Stimulated activated CD8-positive, alpha-beta memory T cell treated with anti-CD3 and anti-CD28 coated beads, Interleukin-12 subunit alpha, Interleukin-12 subunit beta, amount 100 ng/mL, for 1 hour (primary cell): ENCODE measurements at regions not wholly inside any gene's neighbourhood (a gene's known extent, or its start where the extent isn't known, plus 50 kb on each side); places are given as distances from the start of the nearest gene placed in this dataset.
"Not testable (repeated sequence)": the region's sequence is repeated elsewhere in the genome, so short reads cannot be mapped to it uniquely, and the experiment has no call there.

ENCODE experiments used
- DNase-seq: peaks from one replicate; pipeline ENCODE4 v3.0.0-alpha.2; 2020; ENCODE audit warnings: low read depth

DNA sequence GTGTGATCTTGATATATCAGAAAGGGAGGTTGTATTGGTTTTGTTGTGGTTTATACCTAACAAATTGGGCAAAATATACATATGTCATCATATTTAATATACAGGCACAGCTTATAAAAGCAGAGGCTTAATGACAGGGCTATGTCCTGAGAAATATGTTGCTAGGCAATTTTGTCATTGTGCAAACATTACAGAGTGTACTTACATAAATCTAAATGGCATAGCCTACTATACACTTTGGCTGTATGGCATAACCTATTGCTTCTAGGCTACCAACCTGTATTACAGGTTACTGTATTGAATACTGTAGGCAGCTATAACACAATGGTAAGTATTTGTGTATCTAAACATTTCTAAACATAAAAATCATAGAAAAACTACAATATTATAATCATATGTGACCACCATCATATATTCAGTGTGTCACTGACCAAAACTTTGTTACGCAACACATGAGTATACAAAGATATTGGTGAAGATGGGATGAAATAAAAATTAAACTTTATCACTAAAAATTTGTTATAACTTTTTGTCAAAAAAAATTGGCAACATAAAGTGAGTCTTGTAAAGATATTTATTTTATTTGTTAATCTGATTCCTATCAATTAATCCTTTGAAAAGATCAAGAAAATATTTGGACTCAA is 414.0 kb upstream of the HS3ST1 start:
- DNase-seq, result no peak

DNA sequence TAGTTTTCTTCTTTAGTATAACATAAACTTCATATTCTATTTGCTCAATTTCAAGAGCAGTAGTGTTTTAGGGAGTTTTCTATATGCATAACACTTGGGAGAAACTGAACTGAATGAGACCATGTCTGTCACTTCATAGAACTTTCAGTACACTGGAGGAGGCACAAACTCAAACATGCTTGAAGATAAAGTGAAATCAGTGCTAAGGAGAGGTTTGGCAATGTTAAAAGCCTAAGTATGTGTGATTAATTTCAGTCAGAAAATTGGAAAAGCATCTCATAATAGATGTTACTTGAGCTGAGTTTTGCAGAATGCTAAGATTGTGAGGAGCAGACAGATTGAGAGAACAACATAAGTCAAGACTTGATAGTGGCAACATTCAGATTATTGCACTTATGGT is 411.2 kb upstream of the HS3ST1 start:
- DNase-seq, result no peak

DNA sequence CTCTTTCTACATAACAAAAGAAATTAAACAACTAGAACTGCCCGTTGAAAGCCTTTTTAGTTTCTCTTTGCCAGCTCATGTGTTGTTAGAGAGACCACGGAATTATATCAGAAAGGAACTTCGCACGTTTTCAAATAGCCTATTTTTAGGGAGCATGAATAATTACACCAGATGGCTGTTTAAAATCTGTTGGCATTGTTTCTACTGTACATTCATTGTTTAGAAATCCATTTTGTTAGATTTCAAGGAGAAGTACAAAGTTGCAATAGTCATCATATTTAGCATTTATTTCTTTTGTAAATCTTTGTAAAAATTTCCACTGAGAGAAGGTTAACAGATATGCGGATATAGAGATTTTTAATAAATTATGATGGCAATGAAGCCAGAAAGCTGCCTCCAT is 403.0 kb upstream of the HS3ST1 start:
- no peak for DNase-seq

DNA sequence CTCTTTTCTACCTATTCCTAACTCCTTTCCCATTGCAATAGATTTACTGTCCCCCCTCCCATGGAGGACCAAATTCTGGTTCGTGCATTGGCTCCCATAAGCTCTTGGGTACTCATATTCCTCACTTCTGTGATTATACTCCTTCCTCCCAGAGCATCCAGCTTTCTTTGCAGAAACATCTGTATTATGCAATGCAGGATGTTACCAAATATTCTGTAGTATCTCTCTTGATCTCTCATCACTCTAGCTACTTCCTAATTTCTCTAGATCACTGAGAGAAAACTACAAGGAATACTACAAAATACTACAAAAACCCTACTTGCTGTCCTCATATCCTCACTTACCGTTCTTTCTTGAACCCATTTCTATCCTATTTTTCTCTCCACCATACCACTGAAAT is 395.9 kb upstream of the HS3ST1 start:
- DNase-seq, result no peak

DNA sequence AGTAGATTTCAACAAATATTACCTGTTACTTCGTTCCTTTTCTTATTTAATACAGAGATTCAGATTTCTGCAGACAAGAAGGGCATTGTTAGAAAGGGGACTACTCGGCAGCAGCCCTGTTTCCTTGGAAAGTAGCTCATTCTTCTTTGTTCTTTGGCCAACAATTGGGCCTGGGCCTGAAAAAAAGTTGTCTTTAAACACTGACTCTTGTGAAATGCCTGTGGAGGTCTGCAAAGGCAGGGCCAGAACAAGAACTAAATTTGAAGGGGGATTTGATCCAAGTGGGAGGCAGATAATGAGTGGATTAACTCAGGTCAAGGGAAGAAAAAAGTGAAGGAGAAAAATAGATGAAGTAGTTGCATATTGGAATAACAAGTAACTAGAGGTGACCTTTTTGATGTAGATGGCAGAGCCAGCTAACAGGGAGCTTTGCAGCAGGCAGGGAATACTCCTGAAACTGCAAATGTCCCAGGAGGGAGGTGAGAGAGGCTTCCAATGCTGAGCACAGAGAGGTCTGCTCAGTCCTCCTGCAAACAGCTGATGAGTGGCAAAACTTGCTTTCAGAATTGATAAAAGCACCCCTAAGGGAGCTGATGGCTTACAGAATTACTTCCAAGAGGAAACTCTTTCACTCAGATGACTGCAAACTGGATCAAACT is 393.2 kb upstream of the HS3ST1 start:
- DNase-seq, result no peak

DNA sequence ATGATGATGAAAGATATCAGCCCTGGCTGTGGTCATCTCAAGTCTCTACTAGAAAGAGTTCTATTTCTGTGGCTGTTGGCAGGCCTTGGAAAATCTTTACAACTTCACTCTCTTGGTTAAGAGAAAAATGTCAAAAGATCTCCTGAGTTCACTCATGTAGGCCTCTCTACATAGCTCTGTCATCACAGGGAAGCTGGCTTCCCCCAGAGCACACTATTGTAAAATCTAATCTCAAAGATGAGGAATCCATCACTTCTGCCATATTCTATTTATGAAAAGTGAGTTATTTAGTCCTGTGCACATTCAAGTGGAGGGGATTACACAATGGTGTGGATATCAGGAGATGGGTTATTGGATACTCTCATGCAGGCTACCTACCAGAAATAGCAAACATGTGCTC is 388.4 kb upstream of the HS3ST1 start:
- DNase-seq, result no peak

DNA sequence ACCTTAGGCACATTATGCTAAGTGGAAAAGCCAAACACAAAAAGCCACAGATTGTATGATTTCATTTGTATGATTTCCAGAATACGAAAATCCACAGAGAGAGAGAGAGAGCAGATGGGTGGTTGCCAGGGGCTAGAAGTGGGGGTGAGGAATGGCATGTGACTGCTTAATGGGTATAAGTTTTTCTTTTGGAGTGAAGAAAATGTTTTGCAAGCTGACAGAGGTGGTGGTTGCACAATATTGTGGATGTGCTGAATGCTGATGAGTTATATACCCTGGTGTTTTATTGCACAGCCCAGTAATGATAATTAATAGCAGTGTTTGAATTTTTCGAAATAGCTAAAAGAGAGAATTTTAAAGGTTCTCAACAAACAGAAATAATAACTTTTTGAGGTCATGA is 386.1 kb upstream of the HS3ST1 start:
- DNase-seq, result no peak

DNA sequence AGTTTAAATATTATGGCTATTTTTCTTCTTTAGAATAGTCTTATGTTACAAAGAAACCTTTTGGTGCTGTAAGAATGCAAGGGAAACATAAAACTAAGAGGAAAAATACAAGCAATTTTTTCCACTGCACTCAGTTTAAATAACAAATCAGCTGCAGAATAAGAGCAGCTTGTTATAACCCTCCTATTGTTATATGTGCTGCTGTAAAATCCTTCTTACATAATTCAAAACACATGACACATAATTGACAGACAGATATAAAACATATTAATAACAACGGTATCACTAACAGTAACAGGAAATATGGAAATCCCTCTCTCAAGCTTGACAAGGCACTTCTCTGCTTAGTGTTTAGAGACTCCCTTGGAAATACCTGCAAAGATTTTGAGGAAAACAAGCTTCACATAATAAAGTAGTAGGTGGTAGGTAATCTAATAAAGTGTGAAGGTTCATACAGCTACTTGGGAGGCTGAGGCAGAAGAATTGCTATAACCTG is 385.3 kb upstream of the HS3ST1 start:
- no peak for DNase-seq

DNA sequence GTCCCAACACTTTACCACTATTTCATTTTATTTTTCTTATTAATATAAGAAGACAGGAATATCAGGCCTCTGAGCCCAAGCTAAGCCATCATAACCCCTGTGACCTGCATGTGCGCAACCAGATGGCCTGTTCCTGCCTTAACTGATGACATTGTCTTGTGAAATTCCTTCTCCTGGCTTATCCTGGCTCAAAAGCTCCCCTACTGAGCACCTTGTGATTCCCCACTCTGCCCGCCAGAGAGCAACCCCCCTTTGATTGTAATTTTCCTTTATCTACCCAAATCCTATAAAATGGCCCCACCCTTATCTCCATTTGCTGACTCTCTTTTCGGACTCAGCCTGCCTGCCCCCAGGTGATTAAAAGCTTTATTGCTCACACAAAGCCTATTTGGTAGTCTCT is 382.8 kb upstream of the HS3ST1 start:
- DNase-seq, result not testable (repeated sequence)

DNA sequence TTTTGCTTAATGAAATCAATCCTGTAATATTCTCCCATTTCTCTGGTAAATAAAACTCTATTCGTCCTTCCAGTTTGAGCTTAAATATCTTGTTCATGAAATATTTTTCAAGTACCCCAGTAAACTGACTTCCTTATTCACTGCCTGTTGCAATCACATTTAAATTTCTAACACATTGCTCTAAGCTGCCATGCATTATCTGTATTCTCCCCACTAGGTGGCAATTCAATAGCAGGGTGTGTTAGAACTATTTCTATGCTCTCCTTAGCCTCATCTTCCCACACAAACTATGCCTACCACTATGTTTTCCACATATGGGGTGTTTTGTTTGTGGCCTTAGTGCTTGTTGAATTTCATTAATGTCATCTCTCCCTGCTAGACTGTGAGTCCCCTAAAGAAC is 377.1 kb upstream of the HS3ST1 start:
- DNase-seq, result no peak

DNA sequence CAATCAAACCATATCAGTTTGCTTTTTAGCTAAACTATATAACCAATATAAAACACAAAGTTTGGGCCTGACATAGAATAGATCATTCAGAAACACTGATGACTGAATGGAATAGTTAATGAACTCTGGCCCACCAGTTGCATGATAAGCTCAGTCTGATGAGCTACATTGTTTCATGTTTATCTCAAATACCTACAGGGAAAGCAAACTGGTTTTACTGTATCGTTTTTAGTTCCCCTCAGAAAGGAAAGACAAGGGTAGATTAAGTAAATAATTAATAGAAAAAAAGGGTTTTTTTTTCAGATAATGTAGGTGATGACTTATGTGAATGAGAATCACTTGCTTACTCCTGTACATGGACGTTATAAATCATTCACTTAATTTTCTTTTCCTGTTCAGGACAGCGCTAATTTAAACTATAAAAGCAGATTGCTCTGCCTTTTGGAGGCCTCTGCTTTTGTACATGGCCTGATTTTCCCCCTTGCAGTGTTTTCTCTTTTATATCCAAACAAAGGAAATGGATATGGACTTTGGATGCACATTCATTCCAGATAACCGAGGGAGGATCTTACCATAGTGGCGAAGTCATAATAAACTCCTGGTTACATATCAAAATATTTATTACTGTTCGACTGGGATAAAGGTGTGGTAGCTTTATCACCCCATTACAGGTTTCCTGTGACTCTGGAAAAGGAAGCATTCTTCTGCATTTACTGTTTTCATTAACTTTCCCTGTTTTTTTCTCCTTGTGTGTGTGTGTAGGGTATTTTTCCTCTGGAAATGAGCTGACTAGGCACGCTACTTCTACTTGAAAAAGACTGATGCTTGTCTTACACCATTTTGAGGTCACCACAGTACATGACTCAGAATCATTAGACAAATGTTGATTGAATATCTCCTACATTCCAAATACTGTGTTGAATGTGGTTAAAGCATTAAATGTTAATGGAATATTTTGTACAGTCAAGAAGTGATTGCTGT is 373.1 kb upstream of the HS3ST1 start:
- no peak for DNase-seq

DNA sequence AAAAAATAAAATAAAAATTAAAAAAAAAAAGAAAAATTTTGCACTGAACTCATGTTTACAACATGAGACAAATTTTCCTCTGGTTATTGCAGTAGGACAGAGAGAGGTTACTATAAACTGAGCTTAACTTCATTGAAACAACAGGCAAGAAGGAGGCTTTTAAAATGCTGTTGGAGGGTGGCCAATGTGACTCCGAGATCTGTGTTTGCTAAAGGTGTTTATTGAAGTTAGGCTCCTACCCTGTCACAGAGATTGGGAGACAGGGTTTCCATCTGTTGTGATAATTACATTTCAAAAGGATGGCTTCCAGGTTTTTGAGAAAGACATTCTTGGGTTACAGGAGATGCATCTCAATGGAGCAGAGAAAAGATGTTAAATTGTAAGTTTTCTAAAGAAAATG is 370.5 kb upstream of the HS3ST1 start:
- DNase-seq, result no peak

DNA sequence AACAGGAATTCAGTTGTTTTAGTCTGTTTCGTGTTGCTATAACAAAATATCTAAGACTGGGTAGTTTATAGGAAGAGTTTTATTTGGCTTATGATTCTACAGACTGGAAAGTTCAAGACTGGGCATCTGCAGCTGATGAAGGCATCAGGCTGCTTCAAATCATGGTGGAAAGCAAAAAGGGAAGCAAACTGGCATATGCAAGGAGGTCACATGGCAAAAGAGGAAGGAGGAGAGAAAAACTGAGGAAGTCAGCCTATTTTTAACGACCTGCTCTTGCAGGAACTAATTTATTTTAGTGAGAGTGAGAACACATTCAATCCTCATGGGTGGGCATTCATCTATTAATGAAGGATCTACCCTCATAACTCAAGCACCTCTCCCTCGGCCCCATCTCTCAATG is 363.1 kb upstream of the HS3ST1 start:
- DNase-seq, result no peak

DNA sequence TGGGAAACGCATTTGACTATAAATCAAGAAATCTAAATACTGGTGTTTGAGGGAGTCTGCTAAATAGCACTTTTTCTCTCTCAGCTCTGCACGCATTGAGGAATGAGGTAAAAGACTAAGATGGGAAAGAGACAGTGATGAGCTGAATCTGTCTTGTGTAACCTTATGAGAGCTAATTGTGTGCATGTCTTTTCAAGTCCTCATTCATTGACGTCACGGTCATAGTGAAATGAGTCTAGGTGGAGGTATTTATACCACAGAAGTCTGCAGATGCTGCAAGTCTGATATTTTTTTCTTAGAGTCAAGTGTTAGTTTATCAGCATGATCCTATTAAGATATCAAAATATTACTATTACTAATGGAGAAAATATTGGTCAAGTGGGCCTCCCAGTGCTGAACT is 361.5 kb upstream of the HS3ST1 start:
- DNase-seq, result no peak

DNA sequence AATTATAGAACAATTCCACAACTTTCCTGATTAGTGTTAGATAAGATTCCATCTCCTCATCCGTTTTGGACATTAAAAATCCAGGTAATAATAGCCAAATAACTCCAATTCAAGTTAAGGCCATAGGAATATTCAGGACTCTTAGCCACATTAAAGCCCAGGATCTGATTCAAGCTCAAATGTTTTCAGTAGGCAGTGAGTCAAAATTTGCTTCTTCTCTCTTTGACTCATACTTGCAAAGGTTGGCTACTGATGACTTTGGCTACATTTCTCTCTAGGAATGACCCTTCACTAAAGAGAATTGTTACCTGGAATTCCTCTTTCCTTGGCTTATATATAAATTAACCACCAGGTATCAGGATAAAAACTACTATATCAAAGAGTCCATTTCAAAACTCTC is 354.9 kb upstream of the HS3ST1 start:
- no peak for DNase-seq

DNA sequence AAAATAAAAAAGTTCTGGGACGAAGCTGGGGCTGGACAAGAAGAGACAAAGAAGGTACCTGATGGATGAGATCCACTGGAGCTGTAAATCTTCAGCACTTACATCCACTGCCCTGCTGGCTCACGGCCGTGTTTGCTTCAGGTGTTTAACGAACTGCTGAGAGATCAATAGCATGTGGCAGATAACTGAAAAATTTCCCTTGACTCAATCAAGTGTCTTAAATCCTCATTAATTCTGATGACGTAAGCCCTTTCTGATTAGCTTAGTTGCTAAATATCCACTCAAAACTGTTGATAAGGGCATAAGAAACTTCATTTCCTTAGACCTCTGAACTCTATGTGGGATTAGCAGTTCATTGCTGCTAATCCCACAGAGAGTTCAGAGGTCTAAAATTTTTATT is 354.2 kb upstream of the HS3ST1 start:
- DNase-seq, result no peak

DNA sequence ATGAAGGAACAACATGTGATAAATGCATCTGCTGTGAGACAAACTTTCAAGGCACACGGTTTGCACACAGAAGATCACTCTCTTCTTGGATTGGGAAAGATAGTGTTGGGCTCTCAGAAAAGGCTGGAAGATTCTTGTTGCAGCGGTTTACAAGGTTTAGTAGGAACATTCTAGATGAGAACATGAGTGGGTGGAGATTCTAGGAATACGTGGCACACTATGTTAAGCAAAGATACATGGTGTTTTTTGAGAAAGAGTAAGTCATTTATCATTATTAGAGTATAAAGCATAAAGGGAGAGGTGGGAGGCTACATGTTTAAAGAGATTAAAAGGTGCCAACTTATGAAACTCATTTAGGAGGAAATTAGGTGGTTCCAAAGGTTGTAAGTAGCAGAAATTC is 348.8 kb upstream of the HS3ST1 start:
- DNase-seq, result no peak

DNA sequence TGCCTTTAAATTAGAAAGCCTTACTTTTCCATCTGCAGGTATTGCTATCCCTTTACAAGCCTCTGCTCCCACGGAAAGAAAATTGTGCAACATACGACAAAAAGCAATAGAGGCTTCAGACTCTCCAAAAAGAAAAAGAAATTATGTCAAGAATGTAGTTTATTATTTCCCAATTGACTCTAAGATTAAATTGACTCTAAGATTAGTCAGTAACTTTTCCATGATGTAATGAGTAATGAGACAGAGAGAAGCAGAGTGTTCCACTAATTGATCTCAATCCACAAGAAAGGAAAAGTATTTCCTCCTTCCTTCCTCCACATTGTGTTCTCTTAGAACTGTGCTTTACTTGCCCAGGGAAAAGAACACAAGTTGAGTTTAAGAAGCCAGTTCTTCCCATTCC is 345.7 kb upstream of the HS3ST1 start:
- no peak for DNase-seq

DNA sequence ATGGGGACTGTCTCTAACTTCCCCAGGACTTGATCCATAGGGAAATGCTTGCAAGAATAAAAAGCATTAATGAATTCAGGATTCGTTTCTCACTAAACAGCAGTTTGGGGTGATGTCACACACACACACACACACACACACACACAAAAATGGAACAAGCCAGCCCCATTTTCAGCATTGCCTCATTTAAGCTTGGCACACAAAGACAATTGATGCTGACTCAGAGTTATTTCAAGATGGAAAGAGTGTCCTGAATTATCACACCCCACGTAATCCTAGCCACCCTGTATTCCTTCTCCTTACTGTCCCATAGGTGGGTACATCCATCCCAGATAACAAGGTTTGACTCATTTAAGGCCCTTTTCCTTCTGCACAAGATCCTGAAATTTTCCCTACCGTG is 345.1 kb upstream of the HS3ST1 start:
- no peak for DNase-seq

DNA sequence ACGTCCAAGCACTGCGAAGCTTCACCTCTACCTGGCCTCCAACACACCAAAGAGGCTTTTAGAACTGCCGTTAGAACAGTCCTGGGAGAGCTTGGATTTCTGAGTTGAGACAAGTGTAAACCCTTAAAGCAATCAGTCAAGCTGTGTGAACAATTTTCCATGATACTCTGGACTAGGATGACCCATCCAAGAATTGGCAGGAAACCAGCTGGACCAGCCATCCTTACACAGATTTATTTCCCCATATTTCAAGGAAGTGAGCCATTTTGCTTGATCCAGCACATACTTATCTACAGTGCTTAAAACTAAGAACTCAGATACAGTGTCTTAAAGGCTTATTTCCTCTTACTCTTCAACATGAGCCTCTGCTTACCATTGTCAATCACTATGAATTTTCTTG is 340.7 kb upstream of the HS3ST1 start:
- DNase-seq, result no peak

DNA sequence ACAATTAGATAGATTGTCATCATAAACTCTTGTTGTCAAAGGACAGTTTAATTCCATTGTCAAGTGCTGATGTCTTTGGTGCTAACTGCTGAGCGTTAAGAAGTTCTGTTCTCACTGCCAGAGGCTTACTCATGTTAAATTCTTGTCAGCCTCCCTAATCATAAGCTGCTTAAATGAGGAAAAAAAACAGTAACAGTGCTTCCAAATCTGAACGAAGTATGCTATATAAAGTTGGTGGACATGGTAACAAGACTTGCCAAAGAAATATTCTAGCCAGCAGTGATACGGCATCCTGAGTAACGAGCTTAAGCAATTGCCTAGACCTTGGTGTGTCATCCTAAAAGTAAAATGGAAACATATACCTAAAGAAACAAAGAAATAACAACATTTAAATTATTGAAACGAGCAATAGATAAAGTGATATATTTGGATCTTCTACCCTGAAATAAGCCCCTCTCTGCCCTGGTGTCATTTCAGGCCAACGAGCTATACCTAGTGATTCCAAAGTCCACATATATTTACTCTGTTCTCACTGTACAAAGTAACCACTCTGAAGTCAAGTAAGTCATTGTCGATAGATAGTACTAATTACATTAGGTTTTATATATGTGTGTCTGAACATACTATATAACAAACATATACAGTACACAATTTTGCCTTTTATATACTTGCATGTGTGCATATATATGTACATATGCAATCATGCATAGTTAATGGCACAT is 339.7 kb upstream of the HS3ST1 start:
- DNase-seq, result no peak

DNA sequence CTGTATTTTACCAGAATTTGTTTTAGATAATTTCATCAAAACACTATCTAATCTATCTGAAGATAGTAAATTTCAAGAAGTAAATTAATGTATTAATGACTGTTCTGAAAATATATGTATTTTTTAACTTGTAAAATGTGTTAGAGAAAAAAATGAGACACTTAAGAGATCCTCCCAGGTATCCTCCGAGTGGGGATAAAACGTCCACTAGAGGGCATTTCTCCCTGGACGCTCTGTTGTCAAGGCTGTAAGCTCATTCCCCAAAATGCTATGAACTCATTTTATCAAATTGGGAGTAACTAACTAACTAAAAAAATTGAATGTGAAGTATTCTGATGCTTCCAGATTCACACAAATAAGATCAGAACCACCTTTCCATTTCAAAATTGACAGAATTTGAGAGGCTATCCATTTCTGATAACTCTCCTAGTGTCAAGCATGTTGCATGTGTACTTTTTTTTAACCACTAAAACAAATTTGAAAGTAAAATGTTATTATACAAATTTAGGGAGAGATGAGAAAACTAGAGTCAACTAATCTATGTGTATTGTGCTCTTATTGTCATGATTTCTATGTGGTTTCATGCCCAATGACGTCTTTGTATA is 337.3 kb upstream of the HS3ST1 start:
- no peak for DNase-seq
